ENCODE measurements at regions not wholly inside any gene's neighbourhood (a gene's known extent, or its start where the extent isn't known, plus 50 kb on each side); places are given as distances from the start of the nearest gene placed in this dataset.

DNA sequence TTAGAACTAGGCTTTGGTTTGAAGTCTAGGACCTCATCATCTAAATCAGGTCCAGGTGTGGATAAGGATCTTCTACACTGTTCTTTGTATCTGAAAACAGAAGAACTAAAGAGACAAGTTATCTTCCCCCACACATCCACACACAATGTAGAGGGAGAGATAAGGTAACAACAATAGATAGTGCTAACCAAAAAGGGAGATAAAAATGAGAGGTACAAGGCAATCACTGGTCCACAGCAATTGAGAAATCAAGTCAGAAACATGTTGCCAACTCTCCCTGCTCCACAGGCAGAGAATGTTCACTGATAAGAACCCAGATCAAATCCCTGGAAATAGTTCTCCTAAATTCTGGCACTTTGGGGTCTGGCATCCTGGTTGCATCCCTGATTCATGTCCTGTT is 75.8 kb upstream of the LHX8 start:
- no peak for DNase-seq (ENCODE audit: low read depth in 1 of 2, low spot score in 1 of 2)
- in situ Hi-C loops (cut with HindIII; ENCODE audit: low pct_unique_long_range_greater_than_20kb, low sequenced_read_pairs): no loop called here
- no peak for TF ChIP-seq JUND (IDR thresholded peaks at IDR 0.05; ENCODE audit: low read depth)

DNA sequence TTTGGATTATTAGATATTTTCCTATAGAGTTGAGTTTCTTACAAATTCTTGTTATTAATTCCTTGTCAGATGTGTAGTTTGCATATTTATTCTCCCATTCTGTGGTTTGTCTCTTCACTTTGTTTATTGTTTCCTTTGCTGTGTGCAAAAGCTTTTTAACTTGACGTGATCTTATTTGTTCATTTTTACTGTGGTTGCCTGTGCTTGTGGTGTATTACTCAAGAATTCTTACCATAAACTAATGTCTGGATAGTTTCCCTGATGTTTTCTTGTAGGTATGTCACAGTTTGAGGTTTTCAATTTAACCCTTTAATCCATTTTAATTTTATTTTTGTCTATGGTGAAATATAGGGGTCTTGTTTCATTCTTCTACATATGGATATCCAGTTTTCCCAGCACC is 72.1 kb upstream of the LHX8 start:
- no peak for DNase-seq (ENCODE audit: low read depth in 1 of 2, low spot score in 1 of 2)
- in situ Hi-C loops (cut with HindIII; ENCODE audit: low pct_unique_long_range_greater_than_20kb, low sequenced_read_pairs): no loop called here
- TF ChIP-seq JUND (IDR thresholded peaks at IDR 0.05; ENCODE audit: low read depth): no peak

DNA sequence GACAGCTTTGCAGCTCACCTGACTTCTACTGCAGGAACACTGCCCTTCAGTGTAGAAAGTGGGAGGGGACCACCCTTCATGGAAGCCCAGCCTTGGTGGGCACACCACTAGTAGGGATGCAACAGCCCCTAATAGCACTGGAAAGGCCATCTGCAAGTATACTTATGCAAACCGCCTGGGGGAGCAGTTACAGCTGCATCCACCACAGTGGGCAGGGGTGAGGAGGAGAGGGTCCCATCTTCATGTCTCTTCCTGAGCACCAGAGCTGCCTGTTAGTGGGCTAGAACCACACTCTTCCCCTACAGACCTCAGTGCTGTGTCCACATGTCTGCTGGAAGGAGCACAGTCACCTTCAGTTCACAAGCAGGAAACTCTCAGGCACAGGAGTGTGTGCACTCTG is 66.2 kb upstream of the LHX8 start:
- TF ChIP-seq JUND (IDR thresholded peaks at IDR 0.05; ENCODE audit: low read depth): no peak
- DNase-seq (ENCODE audit: low read depth in 1 of 2, low spot score in 1 of 2): no peak
- in situ Hi-C loops (cut with HindIII; ENCODE audit: low pct_unique_long_range_greater_than_20kb, low sequenced_read_pairs): no loop called here

DNA sequence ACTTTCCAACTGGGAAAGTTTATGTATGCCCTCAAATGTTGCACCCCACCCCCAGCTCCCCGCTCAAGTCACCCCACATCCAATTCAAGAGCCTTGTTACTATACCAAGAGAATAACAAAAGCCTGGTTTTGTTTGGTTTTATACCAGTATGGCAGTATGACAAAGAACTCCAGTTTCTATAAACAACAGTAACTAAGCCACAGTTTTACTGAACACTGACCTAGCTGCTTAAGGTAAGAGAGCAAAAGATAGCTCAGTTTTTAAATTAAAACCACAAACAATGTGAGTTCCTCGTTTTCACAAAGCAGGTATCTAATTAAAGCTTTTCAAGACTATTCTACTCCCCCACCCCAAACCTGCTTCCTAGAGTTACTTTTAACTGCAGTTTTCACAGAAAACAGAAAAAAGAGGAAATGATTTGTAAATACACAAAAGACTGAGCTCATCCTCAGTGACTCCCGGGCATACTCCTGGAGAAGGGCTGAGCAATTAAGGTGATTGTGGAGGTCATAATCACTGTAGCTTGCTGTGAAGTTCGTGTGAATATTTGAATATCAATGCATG is 59.3 kb upstream of the LHX8 start:
- in situ Hi-C loops (cut with HindIII; ENCODE audit: low pct_unique_long_range_greater_than_20kb, low sequenced_read_pairs): no loop called here
- DNase-seq (ENCODE audit: low read depth in 1 of 2, low spot score in 1 of 2): no peak
- TF ChIP-seq JUND (IDR thresholded peaks at IDR 0.05; ENCODE audit: low read depth): no peak

DNA sequence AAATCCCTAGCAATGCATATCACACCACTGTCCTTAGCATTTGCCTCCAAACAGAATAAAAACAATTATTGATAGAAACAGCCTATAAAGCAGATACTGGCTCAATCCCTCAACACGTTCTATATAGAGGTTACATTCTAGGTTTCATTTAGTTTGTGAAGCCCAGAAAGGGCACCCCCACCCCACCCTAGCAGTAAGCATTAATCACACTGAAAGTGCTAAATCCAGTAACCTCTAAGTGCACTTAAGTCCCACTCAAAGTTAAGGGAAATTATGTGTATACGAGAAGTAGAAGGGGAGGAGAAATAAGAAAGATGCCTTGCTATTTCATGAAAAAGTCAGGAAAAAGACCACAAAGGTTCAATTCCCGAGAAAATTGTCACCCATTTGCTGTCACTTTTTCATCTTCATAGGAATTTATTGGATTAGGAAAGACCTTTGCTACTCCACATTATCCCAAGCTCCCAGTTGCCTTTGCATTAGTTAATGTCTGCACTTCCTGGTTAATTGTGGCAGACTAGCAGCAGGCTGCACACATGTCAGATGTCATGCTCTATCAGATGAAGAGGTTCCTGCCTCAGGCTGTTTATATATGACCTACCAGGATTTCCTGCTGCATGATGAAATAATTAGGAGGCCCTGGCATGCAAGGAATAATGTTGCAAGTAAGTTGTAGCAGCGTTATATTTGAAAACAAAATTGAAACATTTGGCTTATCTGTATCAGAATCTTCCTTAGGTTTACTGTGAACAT is 54.5 kb upstream of the LHX8 start:
- peak; percentile 2 to 80 for DNase-seq (ENCODE audit: low read depth in 1 of 2, low spot score in 1 of 2)
- TF ChIP-seq JUND (IDR thresholded peaks at IDR 0.05; ENCODE audit: low read depth): no peak
- in situ Hi-C loops (cut with HindIII; ENCODE audit: low pct_unique_long_range_greater_than_20kb, low sequenced_read_pairs): no loop called here

DNA sequence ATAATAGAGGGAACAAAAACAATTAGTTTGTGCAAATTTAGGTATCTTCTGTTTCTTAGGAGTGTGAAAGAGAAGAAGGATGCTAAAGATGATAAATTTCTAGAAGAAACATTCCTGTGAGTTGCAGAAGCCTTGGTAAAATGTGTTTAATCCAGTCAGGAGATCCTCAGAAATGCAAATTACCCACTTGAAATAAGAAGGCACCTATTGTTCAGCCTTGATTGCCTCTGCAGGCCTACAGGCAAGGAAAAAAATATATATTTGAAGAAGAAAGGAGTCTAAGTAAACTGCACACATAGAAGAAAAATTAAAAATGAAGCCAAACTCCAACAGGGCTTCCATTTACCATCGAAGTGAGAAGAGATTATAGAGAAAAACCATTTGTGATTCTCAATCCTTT is 51.0 kb upstream of the LHX8 start:
- in situ Hi-C loops (cut with HindIII; ENCODE audit: low pct_unique_long_range_greater_than_20kb, low sequenced_read_pairs): no loop called here
- no peak for DNase-seq (ENCODE audit: low read depth in 1 of 2, low spot score in 1 of 2)
- no peak for TF ChIP-seq JUND (IDR thresholded peaks at IDR 0.05; ENCODE audit: low read depth)

DNA sequence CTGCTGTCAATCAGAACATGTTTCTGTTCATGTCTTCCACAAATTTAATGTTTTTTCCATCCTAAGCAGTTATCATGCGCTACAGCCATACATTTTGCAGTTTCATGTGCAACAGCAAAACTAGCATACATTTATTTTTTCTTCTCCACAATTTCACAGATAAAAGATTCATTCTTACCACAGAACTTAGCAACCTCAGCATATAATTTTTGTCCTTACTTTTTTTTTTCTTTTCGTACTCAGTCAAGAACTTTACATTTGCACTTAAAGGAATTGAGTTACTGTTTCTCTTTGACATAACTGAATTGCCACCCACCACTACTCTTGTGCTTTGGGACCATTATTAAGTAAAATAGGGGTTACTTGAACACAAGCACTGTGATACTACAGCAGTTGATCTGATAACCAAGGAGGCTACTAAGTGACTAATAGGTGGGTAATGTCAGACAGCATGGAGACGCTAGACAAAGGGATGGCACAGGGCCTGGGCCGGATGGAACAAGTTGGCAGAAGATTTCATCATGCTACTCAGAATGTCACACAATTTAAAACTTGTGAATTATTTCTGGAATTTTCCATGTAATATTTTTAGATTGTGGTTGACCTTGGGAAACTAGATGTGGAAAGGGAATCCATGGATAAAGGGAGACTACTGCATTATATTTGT is 50.2 kb upstream of the LHX8 start:
- DNase-seq (ENCODE audit: low read depth in 1 of 2, low spot score in 1 of 2): no peak
- no peak for TF ChIP-seq JUND (IDR thresholded peaks at IDR 0.05; ENCODE audit: low read depth)
- in situ Hi-C loops (cut with HindIII; ENCODE audit: low pct_unique_long_range_greater_than_20kb, low sequenced_read_pairs): no loop called here
